HG02981 (cell line): ENCODE measurements at regions not wholly inside any gene's neighbourhood (a gene's known extent, or its start where the extent isn't known, plus 50 kb on each side); places are given as distances from the start of the nearest gene placed in this dataset.

Source experiments
- ATAC-seq: cut with Tn5 transposase; IDR thresholded peaks from one replicate; pipeline ENCODE4 v1.9.1; 2021; ENCODE audit warnings: mild to moderate bottlenecking, moderate library complexity; ENCODE audit not compliant: unreplicated experiment

DNA sequence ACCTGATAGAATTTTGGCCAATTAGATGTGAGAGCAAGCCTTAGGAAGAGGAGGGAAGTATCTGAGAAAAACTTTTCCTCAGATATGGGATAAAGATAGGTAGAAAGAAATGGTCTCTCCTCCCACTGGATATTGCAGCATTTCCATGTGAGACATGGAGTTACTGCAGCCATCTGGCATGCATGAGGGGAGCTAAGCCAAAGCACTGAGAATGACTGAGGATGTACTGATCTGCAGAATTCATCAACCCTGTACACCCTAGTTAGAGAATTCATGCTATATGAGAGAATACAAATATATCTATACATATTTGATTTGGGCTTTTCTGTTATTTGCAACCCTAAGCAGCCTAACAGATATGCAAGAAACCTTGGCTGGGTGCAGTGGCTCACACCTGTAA lies 52.5 kb upstream of the RPL34 start:
- no peak for ATAC-seq

DNA sequence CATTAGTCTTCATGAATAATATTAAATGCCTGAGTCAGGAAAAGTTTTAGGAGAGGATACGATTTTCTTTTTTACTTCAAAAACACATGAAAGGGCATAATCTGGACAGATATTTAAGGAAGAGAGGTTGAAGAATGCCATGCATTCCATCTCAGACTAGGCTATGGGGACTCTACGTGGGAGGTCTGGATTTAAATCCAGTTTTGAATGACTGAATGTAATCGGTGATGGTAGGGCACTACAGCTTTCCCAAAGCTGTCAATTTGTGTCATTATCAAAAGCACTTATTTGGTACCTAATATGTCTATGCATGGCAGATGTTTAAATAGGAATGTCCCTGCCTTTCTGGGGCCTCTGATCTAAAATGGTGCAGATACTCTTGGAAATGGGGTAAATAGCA lies 59.3 kb upstream of the RPL34 start:
- no peak for ATAC-seq

DNA sequence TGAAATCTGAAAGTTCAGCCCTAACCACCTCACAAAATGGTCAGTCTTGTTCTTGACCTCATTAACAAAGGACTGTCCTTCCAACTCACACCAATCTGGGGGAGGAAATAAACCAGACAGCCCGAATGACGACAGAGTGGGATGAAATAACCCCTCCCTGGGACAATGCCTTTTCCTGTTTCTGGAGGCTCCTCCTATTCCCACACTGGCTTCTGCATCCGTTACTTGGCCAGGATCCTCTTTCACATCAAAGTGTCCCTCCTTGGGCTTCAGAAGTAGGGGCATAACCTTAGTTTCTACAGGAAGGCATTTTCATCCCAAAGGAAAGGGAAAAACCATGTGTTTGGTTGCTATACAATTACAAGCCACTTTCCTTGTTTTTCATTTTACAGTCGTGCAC lies 59.8 kb upstream of the RPL34 start:
- no peak for ATAC-seq

DNA sequence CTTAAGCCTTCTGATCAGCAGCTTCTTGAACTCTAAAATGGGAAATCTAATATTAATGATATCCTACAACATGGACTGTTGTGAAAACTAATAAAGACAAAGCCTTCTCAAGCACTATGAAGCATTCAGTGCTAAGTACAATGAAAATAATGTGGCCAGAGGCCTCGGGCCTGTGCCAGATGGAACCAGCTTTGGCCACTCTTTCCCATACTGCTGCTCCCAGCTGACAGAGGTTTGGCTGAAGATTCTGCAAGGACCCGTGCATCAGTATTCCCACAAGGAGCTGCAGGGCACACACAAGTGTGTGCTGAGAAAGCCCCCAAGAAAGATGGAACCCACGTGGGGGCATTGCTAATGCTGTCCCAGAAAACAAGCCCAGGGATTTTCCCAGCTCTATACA lies 60.5 kb upstream of the RPL34 start:
- ATAC-seq = no peak

DNA sequence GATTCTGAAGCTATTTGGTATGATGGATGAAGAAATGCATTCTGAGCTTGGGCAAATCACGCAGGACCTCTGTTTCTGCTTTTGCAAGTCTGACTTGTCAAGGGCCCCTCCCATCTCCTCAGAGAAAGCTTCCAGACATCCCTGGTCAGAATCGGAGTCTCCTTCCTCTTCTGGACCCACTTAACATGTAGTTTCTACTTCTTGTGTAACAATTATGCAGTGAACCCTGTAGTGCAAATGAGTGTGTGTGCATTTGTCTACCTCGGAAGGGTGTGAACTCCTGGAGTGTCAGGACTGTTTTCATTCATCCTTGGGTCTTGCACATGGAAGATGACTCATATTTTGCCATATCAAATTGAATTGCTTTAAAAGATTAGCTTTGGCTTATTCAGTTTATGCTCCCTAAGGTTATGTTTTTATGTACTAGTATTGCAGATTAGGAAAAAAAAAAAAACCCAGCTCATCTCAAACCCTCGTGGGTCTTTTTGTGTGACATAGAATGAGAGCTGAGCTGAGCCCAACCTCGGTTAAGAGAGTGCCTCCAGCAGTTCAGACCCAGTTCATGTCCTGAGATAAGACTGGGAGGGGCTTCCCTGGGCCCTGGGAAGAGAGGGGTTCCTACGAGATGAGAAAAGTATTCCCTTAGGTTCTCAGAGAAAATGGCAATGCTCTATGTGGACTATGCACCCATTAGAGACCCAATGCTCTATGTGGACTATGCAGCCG lies 61.1 kb upstream of the RPL34 start:
- ATAC-seq = no peak

DNA sequence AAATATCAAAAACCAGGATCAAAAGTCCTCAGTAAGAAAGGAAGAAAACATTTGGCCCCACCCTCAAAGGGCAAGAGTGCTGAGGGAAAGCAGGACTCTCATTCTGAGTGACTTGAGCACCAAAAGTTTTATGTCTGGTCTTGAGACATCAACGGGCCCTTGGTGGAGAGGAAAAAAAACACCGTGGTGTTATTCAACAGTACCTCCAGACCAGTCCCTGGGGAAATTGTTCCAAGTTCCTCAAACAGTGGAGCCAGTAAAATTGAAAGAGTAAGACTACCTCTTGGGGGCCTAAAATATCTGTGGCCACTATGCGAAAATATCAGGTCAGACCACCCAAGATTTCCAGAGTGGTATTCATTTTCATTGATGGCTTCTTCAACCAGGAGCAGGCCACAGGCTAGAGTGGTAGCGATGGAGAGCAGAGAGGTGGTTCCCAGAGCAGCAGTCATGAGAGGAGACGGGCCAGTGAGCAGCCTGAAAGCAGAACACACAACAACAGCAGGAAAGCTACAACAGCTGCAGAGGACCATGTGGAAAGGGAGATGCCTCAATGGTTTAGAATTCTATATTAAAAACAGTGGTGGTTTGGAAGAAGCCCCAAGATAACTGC lies 63.7 kb upstream of the RPL34 start:
- peak; percentile 69 for ATAC-seq

DNA sequence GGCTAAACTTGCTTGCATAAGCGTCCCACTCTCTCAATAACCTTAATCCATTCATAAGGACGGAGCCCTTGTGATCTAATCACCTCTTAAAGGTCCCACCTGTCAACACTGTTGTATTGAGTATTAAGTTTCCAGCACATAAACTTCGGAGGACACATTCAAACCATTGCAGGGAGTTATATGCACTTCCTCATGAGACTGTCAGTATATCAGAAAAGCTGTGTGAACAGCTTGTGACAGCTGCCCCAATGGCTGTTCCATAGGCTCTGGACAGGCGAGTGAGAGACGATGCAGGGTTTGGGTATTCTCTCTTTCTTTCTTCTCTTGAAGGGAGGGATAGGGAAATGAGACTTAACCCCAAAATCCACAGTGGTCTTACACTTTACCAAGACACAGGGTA lies 64.2 kb upstream of the RPL34 start:
- ATAC-seq = no peak

DNA sequence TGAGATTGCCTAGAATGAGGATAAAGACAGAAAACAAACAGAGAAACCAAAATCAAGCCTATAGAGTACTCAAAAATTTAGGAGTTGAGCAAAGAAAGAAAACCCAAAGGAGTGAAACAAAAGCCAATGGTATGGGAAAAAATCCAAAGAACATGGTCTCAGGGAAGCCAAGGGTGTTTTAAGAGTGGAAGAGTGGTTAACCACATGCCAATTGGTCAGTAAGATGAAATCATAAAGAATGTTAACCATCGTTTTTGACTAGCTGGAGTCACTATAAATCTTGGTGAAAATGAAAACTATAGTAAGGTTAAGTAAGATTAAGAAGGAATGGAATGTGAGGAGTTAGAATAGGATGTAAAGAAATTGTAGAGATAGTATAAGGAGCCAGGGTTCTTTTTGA lies 64.7 kb upstream of the RPL34 start:
- ATAC-seq = no peak

DNA sequence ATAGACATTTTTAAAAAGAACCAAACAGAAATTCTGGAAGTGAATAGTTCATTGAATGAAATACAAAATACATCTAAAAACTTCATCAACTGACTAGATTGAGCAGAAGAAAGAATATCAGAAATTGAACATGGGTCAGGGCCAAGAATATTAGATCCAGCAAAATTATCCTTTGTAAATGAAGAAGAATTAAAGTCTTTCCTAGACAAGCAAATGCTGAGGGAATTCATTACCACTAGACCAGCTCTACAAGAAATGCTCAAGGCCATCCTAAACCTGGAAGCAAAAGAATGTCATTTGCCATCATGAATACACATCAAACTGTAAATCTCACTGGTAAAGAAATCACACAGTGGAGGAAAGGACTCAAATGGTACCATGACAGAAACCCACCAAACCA lies 72.7 kb upstream of the RPL34 start:
- ATAC-seq = no peak

DNA sequence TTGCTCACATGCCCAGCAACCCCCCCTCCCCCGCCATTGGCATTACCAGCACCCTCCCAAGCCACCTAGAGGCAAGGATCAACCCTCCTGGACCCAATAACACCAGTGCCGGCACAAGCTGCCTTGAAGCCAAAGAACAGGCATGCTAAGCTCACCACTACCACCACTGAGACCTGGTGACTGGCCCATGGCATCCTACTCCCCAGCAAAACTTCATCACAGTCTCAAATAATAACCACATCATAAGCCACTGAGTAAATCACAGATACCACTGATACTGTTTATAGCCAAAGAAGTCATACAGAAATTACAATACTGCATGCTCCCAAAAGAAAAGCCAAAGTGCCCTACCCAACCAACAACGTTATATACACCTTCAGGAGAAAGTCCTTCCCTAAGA lies 73.6 kb upstream of the RPL34 start:
- ATAC-seq = no peak

DNA sequence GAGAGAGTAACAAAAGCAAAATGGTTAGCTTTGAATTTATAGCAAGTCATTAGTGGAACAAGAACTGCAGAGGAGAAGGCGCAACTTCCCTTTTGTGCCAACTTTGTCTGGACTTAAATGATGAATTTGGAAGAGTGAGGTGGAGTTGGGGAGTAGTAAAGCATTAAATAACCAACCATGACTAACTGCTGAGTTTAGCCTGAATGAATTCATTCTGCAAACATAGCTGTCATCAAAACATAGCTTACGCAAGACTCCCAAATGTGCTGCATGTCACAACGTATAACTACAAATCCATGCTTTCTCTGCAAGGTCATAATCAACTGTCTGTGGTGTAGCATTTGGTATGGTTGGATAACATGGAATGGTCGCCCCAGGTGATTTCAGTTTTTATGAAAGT lies 75.9 kb upstream of the RPL34 start:
- no peak for ATAC-seq

DNA sequence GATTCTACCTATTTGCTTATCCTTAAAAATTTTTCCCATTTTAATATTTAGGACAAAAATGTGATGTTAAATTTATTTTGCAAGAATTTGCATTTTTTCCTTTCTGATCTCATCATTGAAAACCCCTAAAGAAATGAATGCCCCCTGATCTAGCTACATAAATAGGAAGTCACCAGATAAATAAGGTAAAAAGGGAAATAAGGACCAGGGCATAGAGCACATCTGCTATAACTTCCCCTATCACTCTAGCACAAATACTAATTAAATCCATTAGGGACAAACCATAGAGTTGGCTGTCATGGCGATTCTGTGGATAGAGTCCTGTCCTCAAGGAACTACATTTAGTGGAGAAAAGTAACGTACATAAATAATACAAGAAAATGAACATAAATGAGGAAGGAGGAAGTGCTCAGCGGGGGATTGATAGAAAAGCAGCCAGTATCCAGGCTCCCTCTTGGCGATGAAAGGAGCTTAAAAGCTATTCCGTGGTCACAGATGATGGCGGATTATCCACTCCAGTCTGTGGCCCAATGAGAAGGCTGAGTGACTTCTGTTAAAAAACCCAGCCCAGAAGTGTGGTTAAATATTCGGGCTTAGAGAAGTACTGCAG lies 76.9 kb upstream of the RPL34 start:
- no peak for ATAC-seq

DNA sequence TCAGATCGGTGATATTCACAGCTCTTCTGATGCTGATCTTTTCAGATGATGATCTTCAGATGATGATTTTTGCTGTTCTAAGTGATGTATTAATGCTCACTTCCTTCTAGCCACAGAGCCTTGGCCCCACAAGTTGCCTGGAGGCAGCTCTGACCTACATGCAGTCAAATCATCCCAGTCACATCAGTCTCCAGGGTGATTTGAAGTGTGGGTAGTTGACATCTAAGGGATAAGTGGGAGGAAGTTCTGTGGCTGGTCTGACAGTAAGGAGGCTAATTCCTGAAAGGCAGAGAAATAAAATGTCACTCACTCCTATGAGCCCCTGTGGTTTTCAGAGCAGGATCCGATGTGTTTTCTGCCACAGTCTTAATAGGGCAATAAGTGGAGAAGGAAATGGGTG lies 79.8 kb upstream of the RPL34 start:
- ATAC-seq = peak; percentile 79

DNA sequence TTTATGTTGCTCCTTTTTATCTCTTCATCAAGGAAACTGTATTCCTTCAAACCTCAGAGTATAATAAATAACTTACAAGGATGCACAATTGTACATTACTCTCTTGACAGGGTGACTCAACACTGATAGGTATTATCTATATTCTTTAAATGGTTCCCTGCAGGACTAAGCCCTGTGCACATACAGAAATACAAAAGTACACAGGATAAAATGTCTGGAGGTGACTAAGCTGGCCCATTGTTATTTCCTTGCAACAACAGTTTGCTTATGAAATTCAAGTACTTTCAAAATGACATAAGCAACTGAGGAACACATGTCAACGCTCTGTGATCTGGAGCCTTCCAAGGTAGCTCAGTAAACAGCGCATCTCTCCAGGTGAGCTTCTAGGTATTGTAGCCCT lies 83.8 kb upstream of the RPL34 start:
- no peak for ATAC-seq

DNA sequence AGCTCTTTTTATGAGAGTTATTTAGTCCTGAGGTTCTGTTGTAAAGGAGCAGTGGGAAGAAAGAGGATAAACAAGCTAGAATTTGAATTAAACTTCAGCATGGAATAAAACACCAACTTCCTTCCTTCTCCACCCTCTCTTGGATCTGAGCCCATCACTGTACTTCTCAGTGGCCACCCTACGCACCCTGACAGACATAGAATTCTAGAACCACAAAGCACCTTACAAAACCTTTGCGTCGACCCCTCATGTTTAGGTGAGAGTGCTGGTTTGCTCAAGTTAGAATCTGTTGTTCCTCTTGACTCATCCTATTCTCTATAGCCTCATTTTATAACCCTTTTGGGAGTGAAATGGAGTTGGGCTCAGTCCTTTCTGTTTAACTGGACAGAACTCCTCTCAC lies 84.6 kb upstream of the RPL34 start:
- no peak for ATAC-seq

DNA sequence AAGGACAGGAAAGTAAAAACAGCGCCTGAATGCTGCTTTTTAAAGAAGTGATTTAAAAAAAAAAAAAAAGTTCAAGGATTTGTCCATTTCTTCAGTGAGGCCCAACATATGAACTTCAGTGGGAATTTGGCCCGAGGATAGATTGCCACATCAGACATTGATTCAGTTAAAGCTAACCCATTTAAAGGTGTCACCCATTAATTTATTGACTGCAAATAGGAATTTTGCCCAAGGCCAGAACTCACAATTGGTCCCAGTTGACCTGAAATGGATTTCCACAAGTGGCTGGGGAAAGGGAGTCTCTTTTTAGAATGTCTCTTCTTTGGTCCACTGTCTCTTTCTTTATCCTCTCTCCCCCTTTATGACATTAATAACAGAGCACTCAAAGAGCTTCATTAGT lies 86.5 kb upstream of the RPL34 start:
- ATAC-seq = no peak

DNA sequence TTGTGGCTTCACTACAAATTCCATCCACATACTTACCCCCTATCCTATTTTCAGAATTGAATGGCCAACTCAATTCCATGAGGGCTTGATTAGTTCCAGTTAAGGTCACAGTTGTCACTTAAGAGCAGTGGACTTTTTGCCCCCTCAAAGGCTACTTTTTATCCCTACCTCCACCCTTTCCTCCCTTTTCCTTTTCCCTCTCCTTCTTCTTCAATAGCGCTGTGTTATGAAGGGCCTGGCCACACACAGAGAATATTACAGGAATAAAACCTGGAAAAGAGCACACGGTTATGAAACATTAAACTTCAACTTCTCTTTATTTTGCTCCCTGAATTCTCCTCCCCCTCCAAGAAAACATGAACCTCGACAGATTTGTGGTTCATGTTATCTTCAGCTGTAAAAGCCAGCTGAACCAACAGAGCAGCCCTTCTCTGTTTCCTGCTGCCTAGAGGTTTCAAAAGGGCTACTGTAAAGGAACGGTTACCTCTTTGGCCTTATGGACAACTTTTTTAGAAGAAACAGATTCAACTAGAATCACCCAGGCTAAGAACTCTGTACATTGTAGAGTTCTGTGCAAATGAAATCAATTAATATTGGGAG lies 87.0 kb upstream of the RPL34 start:
- ATAC-seq = no peak

DNA sequence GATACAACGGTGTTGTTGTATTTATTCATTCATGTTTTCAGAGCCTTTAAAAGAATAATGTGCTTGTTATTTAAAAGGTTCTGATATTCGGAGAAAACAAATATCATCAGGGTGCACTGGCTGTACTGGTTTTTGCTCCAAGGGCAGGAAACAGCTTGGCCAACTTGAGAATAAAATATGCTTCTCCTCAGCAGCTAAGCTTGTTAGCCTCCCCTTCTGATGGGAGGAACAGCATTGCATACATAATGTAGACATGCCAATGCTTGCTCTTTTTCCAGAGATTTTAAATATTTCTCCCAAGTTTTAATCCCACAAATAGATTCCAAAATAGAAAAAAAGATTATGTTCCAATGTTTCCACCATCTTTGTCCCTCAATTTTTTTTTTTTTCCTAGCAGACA lies 87.6 kb upstream of the RPL34 start:
- no peak for ATAC-seq

DNA sequence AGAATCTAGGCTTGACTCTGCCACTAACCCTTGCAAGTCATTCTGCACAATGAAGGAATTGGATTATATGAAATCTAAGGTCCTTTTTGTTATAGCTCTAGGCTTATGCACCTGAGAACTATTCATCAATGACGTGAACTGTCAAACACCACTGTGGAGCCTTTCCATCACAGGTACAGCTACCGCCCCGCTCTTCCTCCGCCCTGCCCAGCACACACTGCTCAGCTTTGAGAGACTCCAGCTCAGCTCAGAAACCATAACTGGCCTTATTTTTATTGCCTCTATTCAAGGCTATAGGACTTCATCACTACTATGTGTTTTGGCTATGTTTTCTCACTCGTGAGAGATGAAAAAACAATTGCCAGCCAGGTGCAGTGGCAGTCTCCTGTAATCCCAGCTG lies 88.2 kb upstream of the RPL34 start:
- no peak for ATAC-seq

DNA sequence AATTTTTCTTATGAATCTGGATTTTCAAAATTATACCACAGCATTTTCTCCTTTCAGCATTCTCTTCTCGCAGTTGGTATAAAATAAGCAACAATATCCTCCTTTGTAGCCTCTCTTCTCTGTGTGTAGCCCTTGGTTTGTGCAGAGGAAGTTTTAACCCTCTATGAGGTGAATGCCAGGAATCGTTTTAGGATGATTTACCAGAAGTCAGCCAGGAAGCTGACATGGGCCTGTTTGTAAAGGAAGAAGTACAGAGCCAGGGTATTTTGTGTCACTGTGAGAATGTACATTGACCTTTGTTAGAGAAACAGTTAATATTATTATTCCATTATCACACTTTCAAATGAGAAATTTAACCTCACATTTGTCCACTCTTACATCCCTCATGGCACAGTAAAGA lies 88.9 kb upstream of the RPL34 start:
- no peak for ATAC-seq

DNA sequence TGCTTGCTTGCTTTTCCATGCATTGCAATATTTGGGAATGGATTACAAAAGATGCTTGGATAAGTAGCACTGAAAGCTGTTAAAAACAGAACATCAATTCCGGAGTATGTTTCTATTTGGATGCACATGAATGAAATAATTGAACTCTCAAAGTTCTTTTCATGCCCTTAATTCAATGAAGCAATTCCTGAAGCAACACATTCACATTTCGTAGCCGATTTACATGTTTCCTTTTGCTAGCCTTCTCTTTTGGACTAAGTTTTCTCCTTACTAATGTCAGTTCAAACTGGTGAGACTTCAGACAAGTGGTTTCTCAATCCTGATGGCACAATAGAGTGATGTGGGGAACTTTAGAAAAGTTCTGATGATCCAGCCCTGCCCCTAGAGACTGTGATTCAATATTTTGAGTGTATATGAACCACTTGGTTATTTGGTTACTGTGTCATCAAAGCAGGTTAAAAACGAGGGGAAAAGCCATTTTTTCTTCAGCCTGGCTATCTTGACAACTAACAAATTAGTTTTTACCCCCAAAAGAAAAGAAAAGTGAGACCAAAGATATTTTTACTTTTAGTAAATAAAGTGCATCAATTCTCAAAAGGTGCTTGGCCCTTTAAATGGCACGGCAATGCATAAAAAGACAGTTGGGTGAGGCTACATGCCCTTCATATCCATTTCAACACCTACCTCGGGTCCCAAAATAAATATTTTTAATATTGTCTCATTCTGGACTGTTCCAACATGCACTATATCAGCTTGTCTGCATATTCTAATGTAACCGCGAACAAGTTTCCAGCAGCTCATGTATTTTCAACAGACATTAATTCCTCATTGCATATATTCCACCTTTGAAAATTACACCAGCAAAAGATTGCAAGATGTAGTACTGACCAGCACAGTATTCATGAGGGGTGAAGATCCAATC lies 90.1 kb upstream of the RPL34 start:
- ATAC-seq = no peak
